ENCODE measurements at regions not wholly inside any gene's neighbourhood (a gene's known extent, or its start where the extent isn't known, plus 50 kb on each side); places are given as distances from the start of the nearest gene placed in this dataset.
"Not testable (repeated sequence)": the region's sequence is repeated elsewhere in the genome, so short reads cannot be mapped to it uniquely, and the experiment has no call there.

DNA sequence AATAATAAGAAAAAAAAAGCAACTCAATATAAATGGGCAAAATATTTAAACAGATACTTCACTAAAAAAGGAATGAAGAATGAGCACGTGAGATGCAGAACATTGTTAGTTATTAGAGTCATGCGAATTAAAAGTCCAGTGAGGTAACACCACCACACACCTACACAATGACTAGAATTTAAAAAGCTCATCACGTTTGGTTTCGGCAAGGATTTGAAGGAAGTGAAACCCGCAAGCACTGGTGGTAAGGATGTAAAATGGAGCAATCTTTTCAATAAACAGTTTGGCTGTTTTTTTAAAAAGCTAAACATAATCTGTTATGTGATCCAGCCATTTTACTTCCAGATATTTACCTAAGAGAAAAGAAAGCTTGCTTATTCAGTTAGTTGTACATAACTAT lies 1181.6 kb upstream of the CELF4 start:
- ChIA-PET POLR2A (no interaction called here), CTCF (no interaction called here)
- dilution Hi-C loops (cut with MboI; ENCODE audit: extremely low pct_ligation_motif_present, low sequenced_read_pairs), result no loop called here

DNA sequence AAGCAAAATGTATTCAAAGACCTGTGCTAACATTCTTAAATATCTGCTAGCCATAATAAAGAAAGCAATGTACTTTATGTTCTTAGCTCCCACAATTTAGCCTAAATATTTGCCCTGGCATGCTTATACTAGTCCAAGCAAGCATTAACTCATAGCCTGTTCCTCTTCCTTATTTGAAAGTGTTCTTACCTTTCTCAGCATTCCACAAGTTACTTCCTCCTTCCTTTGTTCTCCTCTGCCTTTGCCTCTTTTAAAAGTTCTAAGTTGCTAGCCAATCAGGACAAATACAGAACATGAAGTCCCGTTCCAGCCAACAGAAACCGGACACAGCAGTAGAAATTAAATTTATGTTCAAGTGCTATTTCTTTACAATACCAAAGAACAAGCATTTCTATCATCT lies 1154.6 kb upstream of the CELF4 start:
- not testable (repeated sequence) for H3K79me2 ChIP-seq (ENCODE audit: control insufficient read depth, insufficient read depth, low read length); FAIRE-seq

More for the DNA sequence above, 1181.6 kb upstream of the CELF4 start:
- FAIRE-seq, result no peak
- Histone ChIP-seq H3K9me1 (replicated peaks; ENCODE audit: control insufficient read depth, extremely low read depth, insufficient read depth, low read length) (no peaks in the 10 kb centered on the region), H3K27me3 (ENCODE audit: control insufficient read depth in 2 of 2, insufficient read depth in 2 of 2, low read length in 2 of 2) (no peaks in the 10 kb centered on the region), H3K4me1 (ENCODE audit: control insufficient read depth, extremely low read depth, insufficient read depth, low read length) (no peaks in the 10 kb centered on the region), H3K27ac (ENCODE audit: insufficient read depth, low read depth, low read length) (no peak overlapping the region), H3K79me2 (ENCODE audit: control insufficient read depth, insufficient read depth, low read length) (no peaks in the 10 kb centered on the region), H3K9me3 (replicated peaks; ENCODE audit: control insufficient read depth, insufficient read depth, low read length) (no peaks in the 10 kb centered on the region), H3K4me3 (replicated peaks in 1 of 3; ENCODE audit: insufficient read depth in 1 of 3, low read depth in 1 of 3, low read length in 3 of 3) (no peak overlapping the region), H3K9ac (replicated peaks; ENCODE audit: extremely low read depth, insufficient read depth, low read length) (no peak overlapping the region), H3K4me2 (ENCODE audit: insufficient read depth, low read length) (no peak overlapping the region), H3K36me3 (ENCODE audit: control insufficient read depth in 2 of 2, extremely low read depth in 1 of 2, insufficient read depth in 2 of 2, low read length in 2 of 2) (no peaks in the 10 kb centered on the region), H4K20me1 (replicated peaks; ENCODE audit: control insufficient read depth, extremely low read depth, insufficient read depth, low read length) (no peaks in the 10 kb centered on the region), H2AFZ (ENCODE audit: low read depth, low read length) (no peak overlapping the region)
- no peak for DNase-seq (ENCODE audit: low read depth, low spot score)
- no peak for TF ChIP-seq POLR2A (IDR thresholded peaks at IDR 0.05; ENCODE audit: low read depth, low read length)
- TF ChIP-seq JUN (IDR thresholded peaks at IDR 0.05; ENCODE audit: borderline replicate concordance, insufficient read depth, insufficient read length, low read depth), result no peak
- TF ChIP-seq CTCF (IDR thresholded peaks at IDR 0.05; ENCODE audit: extremely low read depth in 1 of 2, insufficient read depth in 1 of 2, low read depth in 1 of 2, low read length in 2 of 2), result no peak
- TF ChIP-seq MAX (IDR thresholded peaks at IDR 0.05; ENCODE audit: insufficient read depth, insufficient read length), result no peak
- no peak for TF ChIP-seq FOS (IDR thresholded peaks at IDR 0.05; ENCODE audit: borderline replicate concordance, insufficient read depth, low read length)
- no peak for TF ChIP-seq GATA2 (IDR thresholded peaks at IDR 0.05; ENCODE audit: insufficient read depth, insufficient read length, low read depth, low read length)
- no peak for TF ChIP-seq EZH2 (IDR thresholded peaks at IDR 0.05; ENCODE audit: borderline replicate concordance, low read depth, low read length, severe bottlenecking)
- TF ChIP-seq MYC (IDR thresholded peaks at IDR 0.05; ENCODE audit: low read depth, low read length), result no peak
- TF ChIP-seq POLR2AphosphoS5 (IDR thresholded peaks at IDR 0.05; ENCODE audit: insufficient read depth, low read depth, low read length), result no peak
- BruUV-seq (replicated peaks), result no TSS peak
- intact Hi-C loops (cut with micrococcal nuclease), result no loop called here

More for the DNA sequence above, 1154.6 kb upstream of the CELF4 start:
- H3K9me1 ChIP-seq (replicated peaks; ENCODE audit: control insufficient read depth, extremely low read depth, insufficient read depth, low read length); H2AFZ ChIP-seq (ENCODE audit: low read depth, low read length); H3K4me2 ChIP-seq (ENCODE audit: insufficient read depth, low read length); H3K27ac ChIP-seq (ENCODE audit: insufficient read depth, low read depth, low read length); H3K9me3 ChIP-seq (replicated peaks; ENCODE audit: control insufficient read depth, insufficient read depth, low read length); H3K36me3 ChIP-seq (ENCODE audit: control insufficient read depth in 2 of 2, extremely low read depth in 1 of 2, insufficient read depth in 2 of 2, low read length in 2 of 2); DNase-seq (ENCODE audit: low read depth, low spot score); BruUV-seq (replicated peaks); H3K4me1 ChIP-seq (ENCODE audit: control insufficient read depth, extremely low read depth, insufficient read depth, low read length); H3K4me3 ChIP-seq (replicated peaks in 1 of 3; ENCODE audit: insufficient read depth in 1 of 3, low read depth in 1 of 3, low read length in 3 of 3); H4K20me1 ChIP-seq (replicated peaks; ENCODE audit: control insufficient read depth, extremely low read depth, insufficient read depth, low read length); H3K9ac ChIP-seq (replicated peaks; ENCODE audit: extremely low read depth, insufficient read depth, low read length); dilution Hi-C loops (cut with MboI; ENCODE audit: extremely low pct_ligation_motif_present, low sequenced_read_pairs); H3K27me3 ChIP-seq (ENCODE audit: control insufficient read depth in 2 of 2, insufficient read depth in 2 of 2, low read length in 2 of 2); CTCF ChIA-PET; intact Hi-C loops (cut with micrococcal nuclease); POLR2A ChIA-PET: not testable (repeated sequence)

Measured in endothelial cell of umbilical vein (primary cell).